HG03457 (cell line): ENCODE measurements at regions not wholly inside any gene's neighbourhood (a gene's known extent, or its start where the extent isn't known, plus 50 kb on each side); places are given as distances from the start of the nearest gene placed in this dataset.

ENCODE experiments used
- ATAC-seq: cut with Tn5 transposase; IDR thresholded peaks from one replicate; pipeline ENCODE4 v1.9.1; 2021; ENCODE audit warnings: moderate number of reproducible peaks; ENCODE audit not compliant: unreplicated experiment

DNA sequence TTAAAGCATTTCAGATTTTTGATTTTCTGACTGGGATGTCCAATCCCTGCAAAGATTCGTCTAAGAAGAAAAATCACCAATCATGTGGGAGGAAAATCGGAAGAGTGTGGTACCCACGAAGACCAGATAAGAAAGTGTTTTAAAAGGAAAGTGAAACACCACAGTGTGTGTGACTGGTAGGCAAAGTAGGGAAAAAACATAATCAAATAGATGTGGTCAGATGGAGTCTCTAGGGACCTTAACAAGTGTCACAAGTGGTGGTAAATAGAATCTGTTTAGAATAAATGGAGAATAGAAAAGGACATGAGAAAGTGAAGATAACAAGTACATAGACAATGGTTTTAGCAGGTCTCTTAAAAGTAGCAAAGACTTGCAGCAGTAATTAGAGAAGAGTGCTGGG is 154.6 kb downstream of the SLC30A10 start:
- peak; percentile 98 for ATAC-seq

- ATAC-seq = no peak
Observed at GRCh38 chr1:219773110-219773509, 155.2 kb downstream of the SLC30A10 start.

- ATAC-seq = no peak
Observed at GRCh38 chr1:219772265-219773036, 155.9 kb downstream of the SLC30A10 start.

DNA sequence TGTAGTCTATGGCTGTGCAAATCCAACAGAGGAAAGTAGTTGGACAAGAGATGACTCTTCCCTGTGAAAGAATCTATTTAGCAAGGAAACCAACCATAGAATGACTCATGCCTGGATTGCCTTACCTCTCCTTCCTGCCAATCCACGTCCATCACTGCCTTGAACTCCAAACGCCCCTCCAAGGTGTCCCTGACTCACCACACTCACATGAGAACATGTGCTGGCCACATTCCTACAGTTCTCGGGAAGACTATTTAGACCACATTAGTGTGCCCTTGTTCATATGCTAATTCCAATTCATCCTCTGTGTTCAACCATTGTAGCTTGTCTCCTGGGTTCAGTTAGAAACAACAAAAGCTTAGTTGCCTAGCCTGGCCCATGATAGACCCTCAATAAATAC is 157.3 kb downstream of the SLC30A10 start:
- no peak for ATAC-seq

DNA sequence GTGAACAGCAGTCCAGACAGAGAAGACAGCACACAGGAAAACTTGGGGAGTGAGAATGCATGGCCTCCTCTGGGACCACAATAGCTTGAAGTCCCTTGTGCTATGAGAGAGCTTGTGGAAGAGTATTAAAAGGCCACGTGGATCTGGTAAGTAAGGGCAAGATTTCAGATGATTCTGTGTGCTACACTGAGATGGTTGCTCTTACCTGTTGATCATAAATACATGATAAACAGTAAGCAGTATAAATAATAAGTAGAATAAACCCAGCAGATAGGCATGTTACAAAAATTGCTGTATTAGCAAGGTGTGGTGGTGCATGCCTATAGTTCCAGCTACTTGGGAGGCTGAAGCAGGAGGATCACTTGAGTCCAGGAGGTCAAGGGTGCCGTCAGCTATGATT is 150.4 kb upstream of the ZC3H11B start:
- ATAC-seq = no peak

GRCh38 chr1:219761208-219761860 is 148.4 kb upstream of the ZC3H11B start:
- ATAC-seq = no peak

DNA sequence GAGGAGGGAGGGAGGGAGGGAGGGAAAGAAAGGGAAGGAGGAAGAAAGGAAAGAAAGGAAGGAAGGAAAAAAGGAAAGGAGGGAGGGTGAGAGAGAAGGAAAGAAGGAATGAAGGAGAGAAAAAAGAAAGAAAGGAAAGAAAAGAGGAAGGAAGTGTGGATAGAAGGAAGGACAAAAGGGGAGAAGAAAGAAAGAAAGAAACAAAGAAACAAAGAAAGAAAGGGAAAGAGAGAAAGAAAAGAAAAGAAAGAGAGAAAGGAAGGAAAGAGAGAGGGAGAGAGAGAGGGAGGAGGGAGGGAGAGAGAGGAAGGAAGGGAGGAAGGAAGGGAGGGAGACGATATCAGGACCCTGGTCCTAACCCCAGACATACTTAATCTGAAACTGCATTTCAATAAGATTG is 146.2 kb upstream of the ZC3H11B start:
- ATAC-seq = no peak

DNA sequence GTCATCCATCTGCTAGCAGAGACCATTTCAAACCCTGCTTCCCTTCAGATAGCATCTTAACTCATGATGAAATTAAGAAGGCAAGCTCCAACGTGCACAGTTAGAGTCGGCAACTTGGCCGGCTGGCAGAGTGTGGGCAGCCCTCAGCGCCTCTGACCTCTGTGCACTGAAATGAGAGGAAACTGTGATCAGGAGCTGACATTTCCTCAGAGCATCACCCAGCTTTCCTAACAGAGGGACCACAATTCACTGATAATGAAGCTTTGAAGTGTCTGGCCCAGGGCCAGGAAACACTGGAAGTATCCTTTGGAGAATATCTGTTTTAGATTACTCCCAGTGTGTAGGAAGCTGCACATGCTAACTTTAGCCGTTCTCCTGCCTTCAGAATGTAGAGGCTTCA is 145.0 kb upstream of the ZC3H11B start:
- ATAC-seq = no peak

DNA sequence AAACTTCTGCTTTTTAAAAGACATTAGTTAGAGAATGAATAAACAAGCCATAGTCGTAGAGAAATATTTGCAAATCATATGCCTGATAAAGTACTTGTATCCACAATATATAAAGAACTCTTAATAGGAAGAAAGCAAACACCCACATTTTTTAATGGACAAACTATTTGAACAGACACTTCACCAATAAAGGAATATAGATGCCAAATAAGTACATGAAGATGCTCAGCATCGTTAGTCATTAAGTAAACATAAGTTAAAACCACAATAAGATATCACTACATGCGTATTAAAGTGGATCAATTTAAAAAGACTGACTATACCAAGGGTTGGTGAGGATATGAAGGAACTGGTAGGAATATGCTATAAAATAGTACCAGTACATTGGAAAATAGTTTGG is 142.3 kb upstream of the ZC3H11B start:
- no peak for ATAC-seq

- ATAC-seq = no peak
Observed at GRCh38 chr1:219754767-219755166, 141.9 kb upstream of the ZC3H11B start.

DNA sequence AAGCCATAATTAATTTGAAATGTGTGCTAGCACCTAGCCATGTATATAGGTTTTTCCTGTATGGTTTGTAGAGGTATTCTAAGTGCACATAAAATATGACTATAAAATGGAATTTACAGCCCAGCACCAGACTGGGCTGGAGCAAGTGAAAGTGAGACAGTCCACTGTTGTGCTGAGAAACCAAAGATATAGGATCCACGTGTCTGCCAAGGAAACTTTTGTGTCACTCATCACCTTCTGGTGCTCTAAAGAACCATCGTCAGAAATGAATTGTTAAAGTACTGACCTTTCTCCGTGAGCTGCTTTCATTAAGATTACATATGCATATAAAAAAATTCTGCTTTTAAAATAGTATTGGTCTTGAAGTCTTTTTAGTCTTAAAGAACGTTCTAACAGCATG is 141.0 kb upstream of the ZC3H11B start:
- no peak for ATAC-seq

DNA sequence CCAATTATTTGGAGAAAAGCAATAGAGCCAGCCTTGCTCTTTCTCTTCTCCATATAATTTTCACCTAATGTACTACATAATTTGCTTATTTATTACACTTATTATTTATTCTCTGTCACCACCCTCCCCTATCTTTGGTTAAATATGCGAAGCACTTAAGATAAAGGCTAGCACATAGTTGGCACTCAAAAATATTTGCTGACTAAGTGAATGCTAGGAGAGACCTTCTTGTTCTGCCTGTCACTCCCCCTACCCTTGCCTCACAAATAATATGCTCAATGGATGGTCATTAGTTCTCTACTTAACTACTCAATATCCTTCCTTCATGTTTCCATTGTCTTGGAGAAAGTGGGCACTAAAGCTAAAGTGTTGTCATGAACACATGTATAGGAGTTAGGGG is 139.7 kb upstream of the ZC3H11B start:
- no peak for ATAC-seq

DNA sequence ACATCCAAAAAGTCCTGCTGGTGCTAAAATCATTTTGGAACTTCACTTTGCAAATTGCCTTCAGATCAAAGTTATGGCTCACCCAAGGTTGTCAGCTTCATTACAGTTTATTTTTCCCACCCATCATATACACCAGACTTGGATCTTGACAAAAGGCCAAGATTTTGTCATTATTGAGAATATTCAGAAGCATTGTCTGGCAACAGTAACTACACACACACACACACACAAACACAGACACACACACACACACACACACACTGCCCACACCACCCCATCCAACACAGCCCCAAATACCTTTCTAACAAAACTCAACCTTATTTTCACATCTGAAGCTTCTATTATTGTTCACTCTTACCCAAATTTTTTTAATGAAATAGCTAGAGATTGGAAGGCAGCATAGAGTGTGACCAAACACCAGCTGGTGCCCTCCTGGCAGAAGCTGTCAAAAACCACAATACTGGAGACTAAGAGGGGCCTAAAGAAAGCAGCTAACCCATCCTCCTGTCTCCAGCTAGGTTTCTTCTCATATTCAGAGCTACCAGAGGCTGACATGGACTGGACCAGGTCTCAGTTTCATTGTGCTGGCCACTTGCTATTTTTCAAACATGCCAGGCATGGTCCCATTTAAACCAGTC is 139.1 kb upstream of the ZC3H11B start:
- ATAC-seq = no peak

GRCh38 chr1:219749370-219749769 is 136.5 kb upstream of the ZC3H11B start:
- ATAC-seq = no peak

DNA sequence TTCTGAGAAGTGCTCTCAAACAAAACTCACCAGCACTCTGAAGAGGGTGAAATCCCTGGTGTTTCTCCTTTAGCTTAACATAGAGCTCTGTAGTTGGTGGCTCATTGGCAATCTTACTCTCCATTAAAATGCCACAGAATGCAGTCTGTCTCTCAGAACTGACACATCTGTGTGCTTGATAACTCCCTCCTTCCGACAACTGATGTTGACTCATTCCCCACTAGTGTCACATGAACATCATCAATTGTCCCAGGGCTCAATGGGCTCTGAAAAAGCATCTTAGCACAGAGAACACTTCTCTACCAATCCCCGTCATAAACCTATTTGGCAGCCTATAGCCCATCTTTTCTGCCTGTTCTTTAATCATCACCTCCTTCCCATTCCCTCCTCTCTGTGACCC is 133.2 kb upstream of the ZC3H11B start:
- no peak for ATAC-seq

GRCh38 chr1:219744652-219745469 is 132.0 kb upstream of the ZC3H11B start:
- no peak for ATAC-seq

DNA sequence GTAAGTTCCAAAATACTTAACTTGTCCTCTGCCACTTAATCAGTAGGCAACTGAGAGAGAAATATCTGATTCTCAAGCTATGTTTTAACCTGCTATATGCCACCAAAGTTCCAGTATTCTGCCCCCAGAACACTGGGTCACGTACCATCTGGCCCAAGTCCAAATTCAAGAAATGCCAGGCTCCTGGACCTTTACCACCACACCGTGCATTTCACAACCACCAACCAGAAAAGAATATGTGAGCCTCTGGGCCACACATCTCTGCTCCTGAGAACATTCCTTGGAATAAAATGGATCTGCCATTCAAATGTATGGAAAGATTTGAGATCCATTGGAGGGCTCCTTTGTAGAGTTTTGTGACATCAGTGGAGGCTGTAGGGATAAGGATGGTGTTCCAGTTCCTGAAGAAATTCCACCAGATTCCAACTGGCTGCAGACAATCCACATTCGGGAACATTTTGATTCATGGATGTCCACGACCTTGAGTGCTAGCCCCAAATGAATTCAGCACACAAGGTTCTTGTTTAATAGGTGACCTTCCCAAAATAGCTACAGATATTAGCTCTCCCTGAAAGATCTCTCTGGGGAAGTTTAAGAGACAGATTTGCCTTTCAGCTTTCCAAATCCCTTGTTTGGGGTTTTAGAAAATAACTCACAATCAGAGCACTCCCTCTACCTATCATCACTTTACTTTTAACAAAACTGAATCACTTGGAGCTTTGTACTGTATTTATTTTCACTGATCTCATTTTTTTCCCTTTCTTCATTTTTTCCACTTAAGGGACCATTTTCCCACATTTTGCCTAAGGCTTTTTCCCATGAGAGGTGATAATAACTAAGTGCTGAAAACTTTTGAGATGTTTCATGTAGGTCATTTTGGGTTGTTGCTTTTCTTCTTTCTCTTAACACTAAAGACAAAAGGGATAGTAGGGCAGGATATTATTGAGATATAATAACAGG is 128.4 kb upstream of the ZC3H11B start:
- ATAC-seq = no peak

GRCh38 chr1:219733511-219734174 is 120.7 kb upstream of the ZC3H11B start:
- ATAC-seq = no peak

GRCh38 chr1:219732814-219733491 is 120.0 kb upstream of the ZC3H11B start:
- no peak for ATAC-seq
